ENCODE measurements at regions not wholly inside any gene's neighbourhood (a gene's known extent, or its start where the extent isn't known, plus 50 kb on each side); places are given as distances from the start of the nearest gene placed in this dataset.
"Not testable (repeated sequence)": the region's sequence is repeated elsewhere in the genome, so short reads cannot be mapped to it uniquely, and the experiment has no call there.

DNA sequence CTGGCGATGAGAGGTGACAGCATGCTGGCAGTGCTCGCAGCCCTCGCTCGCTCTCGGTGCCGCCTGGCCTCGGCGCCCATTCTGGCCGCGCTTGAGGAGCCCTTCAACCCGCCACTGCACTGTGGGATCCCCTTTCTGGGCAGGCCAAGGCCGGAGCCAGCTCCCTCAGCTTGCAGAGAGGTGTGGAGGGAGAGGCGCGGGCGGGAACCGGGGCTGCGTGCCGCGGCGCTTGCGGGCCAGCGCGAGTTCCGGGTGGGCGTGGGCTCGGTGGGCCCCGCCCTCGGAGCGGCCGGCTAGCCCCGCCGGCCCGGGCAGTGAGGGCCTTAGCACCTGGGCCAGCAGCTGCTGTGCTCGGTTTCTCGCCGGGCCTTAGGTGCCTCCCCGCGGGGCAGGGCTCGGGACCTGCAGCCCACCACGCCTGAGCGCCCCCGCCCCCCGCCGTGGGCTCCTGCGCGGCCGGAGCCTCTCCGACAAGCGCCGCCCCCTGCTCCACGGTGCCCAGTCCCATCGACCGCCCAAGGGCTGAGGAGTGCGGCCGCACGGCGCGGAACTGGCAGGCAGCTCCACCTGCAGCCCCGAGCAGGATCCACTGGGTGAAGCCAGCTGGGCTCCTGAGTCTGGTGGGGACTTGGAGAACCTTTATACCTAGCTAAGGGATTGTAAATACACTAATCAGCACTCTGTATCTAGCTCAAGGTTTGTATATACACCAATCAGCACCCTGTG, 200.2 kb downstream of the MAP2K4 start:
- TF ChIP-seq, protein P1, sequence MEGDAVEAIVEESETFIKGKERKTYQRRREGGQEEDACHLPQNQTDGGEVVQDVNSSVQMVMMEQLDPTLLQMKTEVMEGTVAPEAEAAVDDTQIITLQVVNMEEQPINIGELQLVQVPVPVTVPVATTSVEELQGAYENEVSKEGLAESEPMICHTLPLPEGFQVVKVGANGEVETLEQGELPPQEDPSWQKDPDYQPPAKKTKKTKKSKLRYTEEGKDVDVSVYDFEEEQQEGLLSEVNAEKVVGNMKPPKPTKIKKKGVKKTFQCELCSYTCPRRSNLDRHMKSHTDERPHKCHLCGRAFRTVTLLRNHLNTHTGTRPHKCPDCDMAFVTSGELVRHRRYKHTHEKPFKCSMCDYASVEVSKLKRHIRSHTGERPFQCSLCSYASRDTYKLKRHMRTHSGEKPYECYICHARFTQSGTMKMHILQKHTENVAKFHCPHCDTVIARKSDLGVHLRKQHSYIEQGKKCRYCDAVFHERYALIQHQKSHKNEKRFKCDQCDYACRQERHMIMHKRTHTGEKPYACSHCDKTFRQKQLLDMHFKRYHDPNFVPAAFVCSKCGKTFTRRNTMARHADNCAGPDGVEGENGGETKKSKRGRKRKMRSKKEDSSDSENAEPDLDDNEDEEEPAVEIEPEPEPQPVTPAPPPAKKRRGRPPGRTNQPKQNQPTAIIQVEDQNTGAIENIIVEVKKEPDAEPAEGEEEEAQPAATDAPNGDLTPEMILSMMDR (IDR thresholded peaks at IDR 0.05), result not testable (repeated sequence)
- not testable (repeated sequence) for TF ChIP-seq POLR2A (IDR thresholded peaks at IDR 0.05)

All from suprapubic skin (tissue), 3 donors.